ENCODE measurements at regions not wholly inside any gene's neighbourhood (a gene's known extent, or its start where the extent isn't known, plus 50 kb on each side); places are given as distances from the start of the nearest gene placed in this dataset.
A peak's percentile ranks its signal among the peaks of the same experiment; 100 is the strongest.
"Not testable (repeated sequence)": the region's sequence is repeated elsewhere in the genome, so short reads cannot be mapped to it uniquely, and the experiment has no call there.

GRCh38 chr1:82145656-82146055 is 344.9 kb downstream of the ADGRL2 start:
- DNase-seq: no peak

GRCh38 chr1:82143108-82143833 is 342.5 kb downstream of the ADGRL2 start:
- no peak for DNase-seq

- no peak for DNase-seq
Observed at GRCh38 chr1:82141390-82141789, 340.7 kb downstream of the ADGRL2 start.

- no peak for DNase-seq
Observed at GRCh38 chr1:82139751-82140468, 339.2 kb downstream of the ADGRL2 start.

GRCh38 chr1:82136351-82136750 is 335.6 kb downstream of the ADGRL2 start:
- not testable (repeated sequence) for DNase-seq

GRCh38 chr1:82125866-82126265 is 325.1 kb downstream of the ADGRL2 start:
- DNase-seq: no peak

GRCh38 chr1:82125119-82125518 is 324.4 kb downstream of the ADGRL2 start:
- no peak for DNase-seq

GRCh38 chr1:82121421-82121820 is 320.7 kb downstream of the ADGRL2 start:
- no peak for DNase-seq

GRCh38 chr1:82116105-82116504 is 315.4 kb downstream of the ADGRL2 start:
- DNase-seq: no peak

- DNase-seq: no peak
Observed at GRCh38 chr1:82114887-82115286, 314.2 kb downstream of the ADGRL2 start.

- no peak for DNase-seq
Observed at GRCh38 chr1:82110366-82111254, 309.9 kb downstream of the ADGRL2 start.

GRCh38 chr1:82108843-82109242 is 308.1 kb downstream of the ADGRL2 start:
- no peak for DNase-seq

GRCh38 chr1:82106672-82107071 is 305.9 kb downstream of the ADGRL2 start:
- no peak for DNase-seq

GRCh38 chr1:82099170-82099569 is 298.4 kb downstream of the ADGRL2 start:
- no peak for DNase-seq

- DNase-seq: no peak
Observed at GRCh38 chr1:82094136-82094535, 293.4 kb downstream of the ADGRL2 start.

- DNase-seq: no peak
Observed at GRCh38 chr1:82091729-82092128, 291.0 kb downstream of the ADGRL2 start.

GRCh38 chr1:82091265-82091664 is 290.5 kb downstream of the ADGRL2 start:
- no peak for DNase-seq

GRCh38 chr1:82090104-82090503 is 289.4 kb downstream of the ADGRL2 start:
- DNase-seq: no peak

GRCh38 chr1:82086739-82087138 is 286.0 kb downstream of the ADGRL2 start:
- DNase-seq: peak; percentile 4 to 19

- DNase-seq: no peak
Observed at GRCh38 chr1:82079607-82080006, 278.9 kb downstream of the ADGRL2 start.

- no peak for DNase-seq
Observed at GRCh38 chr1:82073659-82074058, 272.9 kb downstream of the ADGRL2 start.

GRCh38 chr1:82073071-82073470 is 272.3 kb downstream of the ADGRL2 start:
- DNase-seq: no peak

GRCh38 chr1:82065916-82066315 is 265.2 kb downstream of the ADGRL2 start:
- no peak for DNase-seq

- no peak for DNase-seq
Observed at GRCh38 chr1:82064691-82065090, 264.0 kb downstream of the ADGRL2 start.

Measured in SW 1271 (cell line).